H1 (cell line): ENCODE measurements at regions not wholly inside any gene's neighbourhood (a gene's known extent, or its start where the extent isn't known, plus 50 kb on each side); places are given as distances from the start of the nearest gene placed in this dataset.

Experiments
- CTBP2 ChIP-seq: IDR thresholded peaks from 2 replicates; pipeline ENCODE4 v1.7.0; 2011; ENCODE audit warnings: borderline replicate concordance, mild to moderate bottlenecking, moderate library complexity, mixed read lengths, low read length; ENCODE audit not compliant: insufficient read depth, insufficient read length
- NANOG ChIP-seq: IDR thresholded peaks from 2 replicates; pipeline ENCODE4 v1.6.1; 2011; ENCODE audit warnings: low read length, low read depth, mild to moderate bottlenecking, inconsistent platforms; ENCODE audit not compliant: insufficient read depth, poor library complexity, severe bottlenecking

DNA sequence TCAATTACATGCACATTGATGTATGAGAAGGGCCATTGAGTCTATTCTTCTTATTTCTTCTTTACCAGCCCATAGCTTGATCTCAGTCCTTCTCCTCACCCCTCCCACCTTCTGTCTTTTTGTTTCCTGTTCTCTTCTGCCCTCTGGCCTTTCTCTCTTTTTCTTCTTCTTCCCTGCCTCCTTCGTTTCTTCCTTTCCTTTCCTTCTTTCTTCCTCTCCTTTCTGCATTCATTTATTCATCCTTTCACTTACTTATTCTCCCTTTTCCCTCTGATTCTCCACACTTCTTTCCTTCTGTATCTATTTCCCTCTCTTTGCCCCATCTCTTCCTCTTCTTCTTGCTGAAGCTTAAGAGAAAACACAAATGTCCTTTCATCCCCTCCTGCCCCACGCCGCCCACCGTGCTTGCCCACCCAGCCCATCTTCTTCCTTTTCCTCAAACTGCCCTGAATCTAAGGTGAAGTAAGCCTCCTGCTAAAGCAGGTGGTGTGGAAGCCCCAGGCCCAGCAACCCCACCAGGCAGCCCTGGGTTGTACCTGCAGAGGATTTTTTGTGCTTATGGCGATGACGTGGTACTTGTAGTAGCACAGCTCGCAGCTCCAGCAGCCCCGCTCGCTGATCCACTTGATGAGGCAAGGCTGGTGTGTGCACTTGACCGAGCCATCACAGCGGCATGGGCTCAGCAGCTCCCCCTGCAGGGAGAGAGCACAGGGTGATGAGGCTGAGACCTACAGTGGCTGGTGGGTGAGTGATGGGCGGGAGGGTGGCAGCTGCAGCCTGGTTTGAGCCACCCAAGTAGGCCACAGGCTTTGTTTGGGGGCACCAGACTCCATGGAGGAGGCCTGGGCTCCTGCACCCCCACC is 89.0 kb downstream of the MARCHF4 start (continued):
- TF ChIP-seq NANOG: peak; percentile 74
- peak; percentile 53 for TF ChIP-seq CTBP2
